ENCODE measurements at regions not wholly inside any gene's neighbourhood (a gene's known extent, or its start where the extent isn't known, plus 50 kb on each side); places are given as distances from the start of the nearest gene placed in this dataset.

GRCh38 chr6:40125680-40126394 lies 191.6 kb upstream of the MOCS1 start:
- no peaks in the 10 kb centered on the region for H3K9me3 ChIP-seq (replicated peaks)
- TF ChIP-seq CTCF (IDR thresholded peaks at IDR 0.05; ENCODE audit: borderline replicate concordance), result no peak

GRCh38 chr6:40124924-40125323 lies 190.7 kb upstream of the MOCS1 start:
- intact Hi-C loops (cut with micrococcal nuclease), result no loop called here
- TF ChIP-seq CTCF (IDR thresholded peaks at IDR 0.05; ENCODE audit: borderline replicate concordance), result no peak

More at GRCh38 chr6:40125680-40126394, 191.6 kb upstream of the MOCS1 start:
- Histone ChIP-seq H3K36me3 (no peaks in the 10 kb centered on the region), H3K27ac (replicated peaks) (no peak overlapping the region), H3K4me3 (no peak overlapping the region), H3K27me3 (ENCODE audit: low read depth) (peaks cover 11% of the 10 kb centered on the region), H3K4me1 (no peaks in the 10 kb centered on the region)
- intact Hi-C loops (cut with micrococcal nuclease), result no loop called here
- DNase-seq, result no peak

GRCh38 chr6:40116832-40117231 lies 182.6 kb upstream of the MOCS1 start:
- no peak for TF ChIP-seq CTCF (IDR thresholded peaks at IDR 0.05; ENCODE audit: borderline replicate concordance)
- Histone ChIP-seq H3K4me3 (no peak overlapping the region), H3K27me3 (ENCODE audit: low read depth) (peaks cover 22% of the 10 kb centered on the region), H3K27ac (replicated peaks) (no peak overlapping the region), H3K4me1 (no peaks in the 10 kb centered on the region), H3K36me3 (no peaks in the 10 kb centered on the region), H3K9me3 (replicated peaks) (no peaks in the 10 kb centered on the region)
- DNase-seq, result no peak
- intact Hi-C loops (cut with micrococcal nuclease), result no loop called here

More at GRCh38 chr6:40124924-40125323, 190.7 kb upstream of the MOCS1 start:
- Histone ChIP-seq H3K36me3 (no peaks in the 10 kb centered on the region), H3K27ac (replicated peaks) (no peak overlapping the region), H3K27me3 (ENCODE audit: low read depth) (peaks cover 2% of the 10 kb centered on the region), H3K4me1 (no peaks in the 10 kb centered on the region), H3K9me3 (replicated peaks) (no peaks in the 10 kb centered on the region), H3K4me3 (no peak overlapping the region)
- DNase-seq, result no peak

- H3K4me1 ChIP-seq, result no peaks in the 10 kb centered on the region
- H3K27me3 ChIP-seq (ENCODE audit: low read depth), result peaks cover 22% of the 10 kb centered on the region
- no peak overlapping the region for H3K4me3 ChIP-seq
- no peak for TF ChIP-seq CTCF (IDR thresholded peaks at IDR 0.05; ENCODE audit: borderline replicate concordance)
- H3K9me3 ChIP-seq (replicated peaks), result peaks cover 18% of the 10 kb centered on the region
- intact Hi-C loops (cut with micrococcal nuclease), result no loop called here
- H3K36me3 ChIP-seq, result no peaks in the 10 kb centered on the region
- no peak for DNase-seq
- no peak overlapping the region for H3K27ac ChIP-seq (replicated peaks)
These were observed 178.1 kb upstream of the MOCS1 start for GRCh38 chr6:40112350-40112749.

GRCh38 chr6:40108736-40109135 lies 174.5 kb upstream of the MOCS1 start:
- Histone ChIP-seq H3K27ac (replicated peaks) (no peak overlapping the region), H3K36me3 (no peaks in the 10 kb centered on the region), H3K4me1 (no peaks in the 10 kb centered on the region), H3K4me3 (no peak overlapping the region), H3K9me3 (replicated peaks) (peaks cover 21% of the 10 kb centered on the region), H3K27me3 (ENCODE audit: low read depth) (peaks cover 9% of the 10 kb centered on the region)
- no peak for TF ChIP-seq CTCF (IDR thresholded peaks at IDR 0.05; ENCODE audit: borderline replicate concordance)
- intact Hi-C loops (cut with micrococcal nuclease), result no loop called here
- no peak for DNase-seq

Measured in left ventricle myocardium inferior (tissue), 1 donor.